Neural crest cell (in vitro differentiated cells): ENCODE measurements at regions not wholly inside any gene's neighbourhood (a gene's known extent, or its start where the extent isn't known, plus 50 kb on each side); places are given as distances from the start of the nearest gene placed in this dataset.

Experiments used
- DNase-seq: peaks from one replicate; pipeline ENCODE4 v3.0.0; 2021; ENCODE audit warnings: low read depth, mixed read lengths, low spot score
- H3K27ac Mint-ChIP-seq: one replicate; pipeline ENCODE4 v1.8.0; 2021; ENCODE audit warnings: mild to moderate bottlenecking, mixed read lengths; ENCODE audit not compliant: unreplicated experiment
- H3K27me3 Mint-ChIP-seq: 2 replicates; pipeline ENCODE4 v1.8.0; 2021; ENCODE audit warnings: low read depth, mild to moderate bottlenecking, mixed read lengths
- H3K36me3 Mint-ChIP-seq: 2 replicates; pipeline ENCODE4 v1.8.0; 2021; ENCODE audit warnings: low read depth, mild to moderate bottlenecking, mixed read lengths
- H3K4me1 Mint-ChIP-seq: 2 replicates; pipeline ENCODE4 v1.8.0; 2021; ENCODE audit warnings: mixed read lengths
- H3K4me3 Mint-ChIP-seq: one replicate; pipeline ENCODE4 v1.8.0; 2021; ENCODE audit warnings: mild to moderate bottlenecking, mixed read lengths
- H3K9me3 Mint-ChIP-seq: 2 replicates; pipeline ENCODE4 v1.8.0; 2021; ENCODE audit warnings: mixed read lengths
- CTCF ChIP-seq: fragments of 200-600 bp; sonication (generic); conservative IDR thresholded peaks from 2 replicates; pipeline ENCODE4 v1.5.0; 2021; ENCODE audit warnings: antibody characterized with exemption, mild to moderate bottlenecking

- Mint-ChIP-seq H3K4me3 (no peak overlapping the region), H3K27ac (no peak overlapping the region)
Observed at GRCh38 chr3:145817870-145818483, 343.0 kb downstream of the PLOD2 start.

GRCh38 chr3:145820170-145820569 is 340.8 kb downstream of the PLOD2 start:
- Mint-ChIP-seq H3K4me1 (no peaks in the 10 kb centered on the region), H3K4me3 (no peak overlapping the region), H3K36me3 (no peaks in the 10 kb centered on the region), H3K27ac (no peak overlapping the region), H3K9me3 (peaks cover 5% of the 10 kb centered on the region), H3K27me3 (no peaks in the 10 kb centered on the region)
- no peak for DNase-seq
- no peak for TF ChIP-seq CTCF

More at GRCh38 chr3:145817870-145818483, 343.0 kb downstream of the PLOD2 start:
- no peak for DNase-seq
- Mint-ChIP-seq H3K36me3 (no peaks in the 10 kb centered on the region), H3K9me3 (no peaks in the 10 kb centered on the region), H3K4me1 (no peaks in the 10 kb centered on the region), H3K27me3 (no peaks in the 10 kb centered on the region)
- TF ChIP-seq CTCF, result no peak

- TF ChIP-seq CTCF, result no peak
- H3K9me3 Mint-ChIP-seq, result no peaks in the 10 kb centered on the region
- H3K4me3 Mint-ChIP-seq, result no peak overlapping the region
- no peaks in the 10 kb centered on the region for H3K36me3 Mint-ChIP-seq
- no peaks in the 10 kb centered on the region for H3K27me3 Mint-ChIP-seq
- H3K27ac Mint-ChIP-seq, result no peak overlapping the region
- no peaks in the 10 kb centered on the region for H3K4me1 Mint-ChIP-seq
- no peak for DNase-seq
Observed at GRCh38 chr3:145842294-145842902, 318.6 kb downstream of the PLOD2 start.

- Mint-ChIP-seq H3K27me3 (no peaks in the 10 kb centered on the region), H3K9me3 (no peaks in the 10 kb centered on the region), H3K4me1 (no peaks in the 10 kb centered on the region), H3K4me3 (no peak overlapping the region), H3K36me3 (no peaks in the 10 kb centered on the region), H3K27ac (no peak overlapping the region)
- TF ChIP-seq CTCF, result no peak
- no peak for DNase-seq
Observed at GRCh38 chr3:145843561-145843960, 317.4 kb downstream of the PLOD2 start.

GRCh38 chr3:145849115-145849514 is 311.9 kb downstream of the PLOD2 start:
- H3K9me3 Mint-ChIP-seq, result no peaks in the 10 kb centered on the region
- no peak overlapping the region for H3K27ac Mint-ChIP-seq
- H3K4me3 Mint-ChIP-seq, result no peak overlapping the region
- no peak for DNase-seq
- H3K36me3 Mint-ChIP-seq, result no peaks in the 10 kb centered on the region
- no peaks in the 10 kb centered on the region for H3K27me3 Mint-ChIP-seq
- H3K4me1 Mint-ChIP-seq, result no peaks in the 10 kb centered on the region
- TF ChIP-seq CTCF, result no peak
